ENCODE measurements at regions not wholly inside any gene's neighbourhood (a gene's known extent, or its start where the extent isn't known, plus 50 kb on each side); places are given as distances from the start of the nearest gene placed in this dataset.

DNA sequence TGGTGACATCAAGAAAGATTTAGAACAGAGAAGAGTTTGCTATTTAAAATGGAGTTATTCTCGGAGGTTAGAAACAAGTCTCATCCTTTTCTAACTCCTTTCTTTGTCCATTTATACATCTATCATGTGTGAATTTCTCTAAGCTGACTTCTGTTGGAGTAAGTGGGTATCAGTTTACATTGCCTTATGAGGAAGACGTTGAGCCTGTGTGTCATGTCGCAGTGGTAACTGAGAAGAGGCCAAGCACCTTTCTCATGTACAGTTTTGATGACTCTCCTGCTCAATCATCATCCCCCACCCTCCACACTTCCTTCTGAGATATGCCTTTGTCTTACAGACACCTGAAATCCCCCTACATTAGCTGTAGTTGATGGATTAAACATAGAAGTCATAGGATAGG, 624.8 kb downstream of the LIG4 start:
- intact Hi-C loops (cut with DNase I): no loop called here
- WGBS (ENCODE audit: insufficient coverage, low coverage, low lambda C conversion rate, missing lambda C conversion rate): 58% methylated on average over 3 of the region's 3 CpGs
- Histone ChIP-seq H3K27ac (no peak overlapping the region), H3K9me3 (no peaks in the 10 kb centered on the region), H3K27me3 (no peaks in the 10 kb centered on the region), H3K36me3 (no peaks in the 10 kb centered on the region), H3K4me3 (no peak overlapping the region), H3K4me1 (no peaks in the 10 kb centered on the region)
- no peak for DNase-seq
- ATAC-seq: no peak
- TF ChIP-seq, protein P1, sequence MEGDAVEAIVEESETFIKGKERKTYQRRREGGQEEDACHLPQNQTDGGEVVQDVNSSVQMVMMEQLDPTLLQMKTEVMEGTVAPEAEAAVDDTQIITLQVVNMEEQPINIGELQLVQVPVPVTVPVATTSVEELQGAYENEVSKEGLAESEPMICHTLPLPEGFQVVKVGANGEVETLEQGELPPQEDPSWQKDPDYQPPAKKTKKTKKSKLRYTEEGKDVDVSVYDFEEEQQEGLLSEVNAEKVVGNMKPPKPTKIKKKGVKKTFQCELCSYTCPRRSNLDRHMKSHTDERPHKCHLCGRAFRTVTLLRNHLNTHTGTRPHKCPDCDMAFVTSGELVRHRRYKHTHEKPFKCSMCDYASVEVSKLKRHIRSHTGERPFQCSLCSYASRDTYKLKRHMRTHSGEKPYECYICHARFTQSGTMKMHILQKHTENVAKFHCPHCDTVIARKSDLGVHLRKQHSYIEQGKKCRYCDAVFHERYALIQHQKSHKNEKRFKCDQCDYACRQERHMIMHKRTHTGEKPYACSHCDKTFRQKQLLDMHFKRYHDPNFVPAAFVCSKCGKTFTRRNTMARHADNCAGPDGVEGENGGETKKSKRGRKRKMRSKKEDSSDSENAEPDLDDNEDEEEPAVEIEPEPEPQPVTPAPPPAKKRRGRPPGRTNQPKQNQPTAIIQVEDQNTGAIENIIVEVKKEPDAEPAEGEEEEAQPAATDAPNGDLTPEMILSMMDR (IDR thresholded peaks at IDR 0.05): no peak
- TF ChIP-seq POLR2A (IDR thresholded peaks at IDR 0.05): no peak

DNA sequence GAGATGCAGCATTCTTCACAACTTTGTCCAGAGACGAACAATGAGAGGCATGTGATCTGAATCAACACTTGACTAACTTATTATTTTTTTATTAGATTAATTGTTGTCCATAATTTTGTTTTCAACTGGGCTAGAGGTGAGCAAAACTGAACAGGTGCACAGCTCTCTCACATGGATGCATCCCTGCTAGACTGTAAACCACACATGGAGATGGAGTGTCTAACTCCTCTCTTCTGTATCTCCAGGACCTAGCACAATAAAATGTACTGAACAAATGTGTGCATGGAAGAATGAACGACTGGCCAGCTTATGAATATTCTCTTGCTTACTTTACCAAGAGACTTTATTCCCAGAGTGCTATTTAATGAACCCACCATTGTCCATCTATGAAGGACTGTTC, 627.7 kb downstream of the LIG4 start:
- no peak overlapping the region for H3K27ac ChIP-seq
- H3K27me3 ChIP-seq: no peaks in the 10 kb centered on the region
- H3K36me3 ChIP-seq: no peaks in the 10 kb centered on the region
- TF ChIP-seq POLR2A (IDR thresholded peaks at IDR 0.05): no peak
- TF ChIP-seq, protein P1 (IDR thresholded peaks at IDR 0.05): no peak
- no peak for ATAC-seq
- no peak overlapping the region for H3K4me3 ChIP-seq
- intact Hi-C loops (cut with DNase I): no loop called here
- H3K9me3 ChIP-seq: no peaks in the 10 kb centered on the region
- WGBS (ENCODE audit: insufficient coverage, low coverage, low lambda C conversion rate, missing lambda C conversion rate): 38% methylated on average over 2 of the region's 2 CpGs
- no peak for DNase-seq
- H3K4me1 ChIP-seq: no peaks in the 10 kb centered on the region

DNA sequence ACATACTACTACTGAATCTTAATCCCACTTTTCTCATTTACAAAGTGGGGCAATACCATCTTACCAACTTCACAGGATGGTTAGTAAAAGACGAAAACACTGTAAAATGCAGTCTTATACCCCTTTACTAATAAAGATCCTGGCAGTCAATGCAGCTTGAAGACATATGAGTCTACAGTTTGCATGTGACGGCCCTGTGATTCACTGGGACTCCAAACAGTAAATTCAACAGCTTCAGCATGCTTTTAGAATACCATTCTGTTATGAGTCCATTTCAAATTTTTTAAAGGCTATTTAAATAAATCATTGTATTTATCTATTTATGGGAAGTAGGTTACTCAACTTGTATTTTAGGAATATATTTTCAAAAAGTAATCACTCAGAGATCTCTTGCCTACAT, 629.1 kb downstream of the LIG4 start:
- H3K36me3 ChIP-seq: no peaks in the 10 kb centered on the region
- no peaks in the 10 kb centered on the region for H3K4me1 ChIP-seq
- no peaks in the 10 kb centered on the region for H3K27me3 ChIP-seq

DNA sequence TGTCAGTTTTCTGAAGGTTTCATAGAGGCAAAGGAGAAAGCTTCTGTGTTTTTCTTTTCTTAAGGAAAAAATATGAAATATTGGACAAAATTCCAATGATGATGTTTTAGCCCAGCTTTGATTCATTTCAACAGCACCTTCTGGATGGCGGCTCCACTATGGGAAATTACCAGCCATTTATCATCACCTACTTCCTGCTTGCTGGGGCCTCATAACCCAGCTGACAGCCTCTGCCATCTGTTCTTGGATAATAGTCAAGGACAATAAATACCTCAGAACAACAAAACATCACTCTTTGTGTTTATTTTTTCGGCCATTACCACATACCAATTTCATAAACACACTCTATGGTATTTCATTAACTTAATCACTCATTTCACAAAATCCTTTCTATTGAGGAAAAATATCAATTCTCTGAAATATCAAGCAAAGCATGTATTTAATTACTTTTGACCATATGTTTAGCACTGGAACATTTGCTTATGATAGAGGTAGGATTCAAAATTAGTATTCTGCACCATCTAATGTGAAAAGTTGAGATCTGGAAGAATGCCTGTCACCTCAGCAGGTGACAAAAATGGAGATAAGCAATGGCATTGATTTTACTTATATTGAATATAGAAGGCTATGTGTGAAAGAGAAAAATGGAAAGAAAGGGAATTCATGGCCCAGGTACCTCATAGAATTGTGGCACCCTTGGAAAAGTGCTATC, 629.7 kb downstream of the LIG4 start:
- Histone ChIP-seq H3K4me1 (no peaks in the 10 kb centered on the region), H3K27me3 (no peaks in the 10 kb centered on the region), H3K27ac (no peak overlapping the region), H3K4me3 (no peak overlapping the region), H3K9me3 (no peaks in the 10 kb centered on the region), H3K36me3 (no peaks in the 10 kb centered on the region)
- TF ChIP-seq, protein P1 (IDR thresholded peaks at IDR 0.05): no peak
- TF ChIP-seq POLR2A (IDR thresholded peaks at IDR 0.05): no peak
- no peak for DNase-seq
- intact Hi-C loops (cut with DNase I): no loop called here
- ATAC-seq: no peak
- WGBS (ENCODE audit: insufficient coverage, low coverage, low lambda C conversion rate, missing lambda C conversion rate): 29% methylated on average over 2 of the region's 2 CpGs

More for the DNA sequence above, 629.1 kb downstream of the LIG4 start:
- ATAC-seq (no peak), DNase-seq (no peak)
- no peak overlapping the region for H3K27ac ChIP-seq
- no peak overlapping the region for H3K4me3 ChIP-seq
- 50% methylated on average over 2 of the region's 2 CpGs for WGBS (ENCODE audit: insufficient coverage, low coverage, low lambda C conversion rate, missing lambda C conversion rate)
- intact Hi-C loops (cut with DNase I): no loop called here
- H3K9me3 ChIP-seq: no peaks in the 10 kb centered on the region
- TF ChIP-seq POLR2A (IDR thresholded peaks at IDR 0.05): no peak
- TF ChIP-seq, protein P1 (IDR thresholded peaks at IDR 0.05): no peak
